Smooth muscle cell (in vitro differentiated cells): ENCODE measurements at regions not wholly inside any gene's neighbourhood (a gene's known extent, or its start where the extent isn't known, plus 50 kb on each side); places are given as distances from the start of the nearest gene placed in this dataset.

Experiments
- DNase-seq: peaks from one replicate; lab custom pipeline; 2025; ENCODE audit not compliant: unreplicated experiment; lab: John Stamatoyannopoulos, UW
- H2AFZ ChIP-seq: fragments of 200-600 bp; sonication (generic); 2 replicates; pipeline ENCODE4 v1.6.0; 2016; ENCODE audit warnings: antibody characterized with exemption, low read depth, mild to moderate bottlenecking
- H3F3A ChIP-seq: fragments of 200-600 bp; sonication (generic); 2 replicates; pipeline ENCODE4 v1.6.0; 2017; ENCODE audit warnings: antibody characterized with exemption, low read depth
- H3K27ac ChIP-seq: fragments of 200-600 bp; sonication (generic); 2 replicates; pipeline ENCODE4 v1.5.1; 2016; ENCODE audit warnings: low read depth, mild to moderate bottlenecking
- H3K27me3 ChIP-seq: fragments of 200-600 bp; sonication (generic); 2 replicates; pipeline ENCODE4 v1.6.1; 2016; ENCODE audit warnings: low read depth, mild to moderate bottlenecking
- H3K36me3 ChIP-seq: fragments of 200-600 bp; sonication (generic); 2 replicates; pipeline ENCODE4 v1.5.1; 2016; ENCODE audit warnings: low read depth
- H3K4me1 ChIP-seq: fragments of 200-600 bp; sonication (generic); 2 replicates; pipeline ENCODE4 v1.5.1; 2016; ENCODE audit warnings: low read depth
- H3K4me2 ChIP-seq: fragments of 200-600 bp; sonication (generic); 2 replicates; pipeline ENCODE4 v1.6.0; 2016; ENCODE audit warnings: mild to moderate bottlenecking
- H3K4me3 ChIP-seq: fragments of 200-600 bp; sonication (generic); 2 replicates; pipeline ENCODE4 v1.5.1; 2016; ENCODE audit warnings: mild to moderate bottlenecking
- H3K79me2 ChIP-seq: fragments of 200-600 bp; sonication (generic); 2 replicates; pipeline ENCODE4 v1.6.0; 2016; ENCODE audit warnings: low read depth, mild to moderate bottlenecking
- H3K9ac ChIP-seq: fragments of 200-600 bp; sonication (generic); 2 replicates; pipeline ENCODE4 v1.6.0; 2016; ENCODE audit warnings: low read depth
- H3K9me3 ChIP-seq: fragments of 200-600 bp; sonication (generic); replicated peaks from 2 replicates; pipeline ENCODE4 v1.5.1; 2016; ENCODE audit warnings: low read depth
- H4K20me1 ChIP-seq: fragments of 200-600 bp; sonication (generic); 2 replicates; pipeline ENCODE4 v1.6.0; 2016; ENCODE audit warnings: low read depth
- CTCF ChIP-seq: fragments of 200-600 bp; sonication (generic); IDR thresholded peaks from 2 replicates; pipeline ENCODE4 v1.5.1; 2017; ENCODE audit warnings: borderline replicate concordance, mild to moderate bottlenecking, antibody characterized with exemption; ENCODE audit not compliant: insufficient read depth, poor library complexity, severe bottlenecking
- WGBS: methylation state at CpG from one replicate; pipeline ENCODE4 v1.1.7; 2016; ENCODE audit warnings: low lambda C conversion rate; 5-methylcytosine and 5-hydroxymethylcytosine counted together

DNA sequence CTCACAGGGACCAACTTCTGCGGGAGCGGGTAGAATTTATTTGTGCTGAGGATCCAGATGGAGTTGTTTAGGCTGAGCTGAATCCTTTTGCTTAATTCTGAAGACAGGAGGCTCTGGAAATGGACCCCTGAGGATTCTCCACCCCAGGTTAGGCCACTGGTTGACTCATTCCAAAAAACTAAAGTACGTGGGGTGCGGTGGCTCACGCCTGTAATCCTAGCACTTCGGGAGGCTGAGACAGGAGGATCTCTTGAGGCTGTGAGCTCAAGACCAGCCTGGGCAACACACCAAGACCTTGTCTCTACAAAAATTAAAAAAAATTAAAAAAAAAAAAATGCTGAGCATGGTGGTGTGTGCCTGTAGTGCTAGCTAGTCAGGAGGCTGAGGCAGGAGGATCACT, 76.3 kb upstream of the MAP1LC3B2 start:
- H4K20me1 ChIP-seq: no peaks in the 10 kb centered on the region
- no peaks in the 10 kb centered on the region for H3K9me3 ChIP-seq

GRCh38 chr12:116483959-116484750, 75.0 kb upstream of the MAP1LC3B2 start:
- Histone ChIP-seq H3K9ac (no peak overlapping the region), H3K9me3 (no peaks in the 10 kb centered on the region), H3K36me3 (no peaks in the 10 kb centered on the region), H3K27me3 (no peaks in the 10 kb centered on the region), H3K4me2 (no peak overlapping the region), H2AFZ (no peak overlapping the region), H4K20me1 (no peaks in the 10 kb centered on the region), H3K4me1 (no peaks in the 10 kb centered on the region), H3K27ac (no peak overlapping the region), H3K79me2 (no peaks in the 10 kb centered on the region), H3F3A (no peaks in the 10 kb centered on the region), H3K4me3 (no peak overlapping the region)
- no peak for DNase-seq
- TF ChIP-seq CTCF: no peak
- WGBS: 76% methylated on average over 19 of the region's 19 CpGs

More for the DNA sequence above, 76.3 kb upstream of the MAP1LC3B2 start:
- Histone ChIP-seq H3K4me1 (no peaks in the 10 kb centered on the region), H2AFZ (no peak overlapping the region), H3K79me2 (no peaks in the 10 kb centered on the region), H3K4me3 (no peak overlapping the region), H3F3A (no peaks in the 10 kb centered on the region), H3K4me2 (no peak overlapping the region), H3K27ac (no peak overlapping the region), H3K9ac (no peak overlapping the region), H3K36me3 (no peaks in the 10 kb centered on the region), H3K27me3 (no peaks in the 10 kb centered on the region)
- DNase-seq: no peak
- WGBS: over 99% methylated on average over 6 of the region's 6 CpGs
- TF ChIP-seq CTCF: no peak

- WGBS: 76% methylated on average over 5 of the region's 5 CpGs
- no peak for DNase-seq
These were observed 74.4 kb upstream of the MAP1LC3B2 start for GRCh38 chr12:116484807-116485206.

More at GRCh38 chr12:116484807-116485206, 74.4 kb upstream of the MAP1LC3B2 start:
- Histone ChIP-seq H3K9ac (no peak overlapping the region), H3K27ac (no peak overlapping the region), H3F3A (no peaks in the 10 kb centered on the region), H3K27me3 (no peaks in the 10 kb centered on the region), H2AFZ (no peak overlapping the region), H3K4me3 (no peak overlapping the region), H4K20me1 (no peaks in the 10 kb centered on the region), H3K4me2 (no peak overlapping the region), H3K9me3 (no peaks in the 10 kb centered on the region), H3K4me1 (no peaks in the 10 kb centered on the region), H3K36me3 (no peaks in the 10 kb centered on the region), H3K79me2 (no peaks in the 10 kb centered on the region)
- TF ChIP-seq CTCF: no peak
